GM19395 (cell line): ENCODE measurements at regions not wholly inside any gene's neighbourhood (a gene's known extent, or its start where the extent isn't known, plus 50 kb on each side); places are given as distances from the start of the nearest gene placed in this dataset.
"Not testable (repeated sequence)": the region's sequence is repeated elsewhere in the genome, so short reads cannot be mapped to it uniquely, and the experiment has no call there.

Experiments
- ATAC-seq: cut with Tn5 transposase; IDR thresholded peaks from one replicate; pipeline ENCODE4 v1.9.1; 2021; ENCODE audit warnings: mild to moderate bottlenecking, moderate library complexity; ENCODE audit not compliant: unreplicated experiment

- no peak for ATAC-seq
Measured at GRCh38 chr6:144897441-144897921, 612.3 kb downstream of the UTRN start.

- no peak for ATAC-seq
Measured at GRCh38 chr6:144898052-144898689, 613.0 kb downstream of the UTRN start.

GRCh38 chr6:144898741-144899140, 613.6 kb downstream of the UTRN start:
- ATAC-seq, result no peak

GRCh38 chr6:144899161-144899560, 614.0 kb downstream of the UTRN start:
- no peak for ATAC-seq

GRCh38 chr6:144901412-144901811, 616.3 kb downstream of the UTRN start:
- no peak for ATAC-seq

- no peak for ATAC-seq
Measured at GRCh38 chr6:144908004-144908403, 622.9 kb downstream of the UTRN start.

GRCh38 chr6:144909753-144910285, 624.7 kb downstream of the UTRN start:
- ATAC-seq, result no peak

GRCh38 chr6:144911322-144911721, 626.2 kb downstream of the UTRN start:
- no peak for ATAC-seq

- ATAC-seq, result no peak
Measured at GRCh38 chr6:144912474-144912873, 627.3 kb downstream of the UTRN start.

- no peak for ATAC-seq
Measured at GRCh38 chr6:144918073-144918472, 632.9 kb downstream of the UTRN start.

- no peak for ATAC-seq
Measured at GRCh38 chr6:144919560-144919959, 634.4 kb downstream of the UTRN start.

- no peak for ATAC-seq
Measured at GRCh38 chr6:144920391-144920961, 635.3 kb downstream of the UTRN start.

GRCh38 chr6:144921206-144921975, 636.3 kb downstream of the UTRN start:
- no peak for ATAC-seq

GRCh38 chr6:144922120-144922722, 637.1 kb downstream of the UTRN start:
- no peak for ATAC-seq

- not testable (repeated sequence) for ATAC-seq
Measured at GRCh38 chr6:144922771-144923490, 637.8 kb downstream of the UTRN start.

- ATAC-seq, result not testable (repeated sequence)
Measured at GRCh38 chr6:144923491-144923787, 638.3 kb downstream of the UTRN start.

- no peak for ATAC-seq
Measured at GRCh38 chr6:144928847-144929246, 643.7 kb downstream of the UTRN start.

- ATAC-seq, result no peak
Measured at GRCh38 chr6:144929262-144929661, 644.1 kb downstream of the UTRN start.

GRCh38 chr6:144931172-144932035, 646.3 kb downstream of the UTRN start:
- ATAC-seq, result peak; percentile 73

- ATAC-seq, result no peak
Measured at GRCh38 chr6:144932621-144933020, 647.5 kb downstream of the UTRN start.
